OCI-LY7 (cell line): ENCODE measurements at regions not wholly inside any gene's neighbourhood (a gene's known extent, or its start where the extent isn't known, plus 50 kb on each side); places are given as distances from the start of the nearest gene placed in this dataset.

Source experiments
- BruUV-seq: library from RNA; stranded (reverse); fragments of 400-500 nt; replicated peaks from 2 replicates; lab custom pipeline; 2021; lab: Mats Ljungman, UMichigan
- CTCF ChIA-PET: fragments of 300-600 bp; sonication (Branson Sonifier 250); formaldehyde crosslinking; loops from one replicate; lab custom pipeline; 2022; ENCODE audit warnings: antibody characterized with exemption; ENCODE audit not compliant: unreplicated experiment; lab: Charles Lee
- POLR2A ChIA-PET: fragments of 300-600 bp; sonication (Branson Sonifier 250); formaldehyde crosslinking; loops from one replicate; lab custom pipeline; 2022; ENCODE audit warnings: antibody characterized with exemption; lab: Charles Lee
- DNase-seq: peaks from one replicate; pipeline ENCODE4 v3.0.0-alpha.2; 2015; ENCODE audit warnings: low spot score
- H2AFZ ChIP-seq: fragments of 200-600 bp; sonication (generic), shearing (Covaris generic); 2 replicates; pipeline ENCODE4 v1.6.1; 2014; ENCODE audit warnings: mild to moderate bottlenecking, antibody characterized with exemption, low read length, moderate library complexity
- H3K27ac ChIP-seq: fragments of 200-600 bp; sonication (generic); 2 replicates; pipeline ENCODE4 v1.5.1; 2014; ENCODE audit warnings: mixed run types, low read depth, mild to moderate bottlenecking, moderate library complexity, low read length, inconsistent platforms; ENCODE audit not compliant: poor library complexity, severe bottlenecking
- H3K36me3 ChIP-seq: fragments of 200-600 bp; sonication (generic); 2 replicates; pipeline ENCODE4 v1.6.1; 2014; ENCODE audit warnings: mild to moderate bottlenecking, antibody characterized with exemption, low read length, moderate library complexity, mixed read lengths; ENCODE audit not compliant: insufficient read depth
- H3K4me1 ChIP-seq: fragments of 200-600 bp; sonication (generic); 2 replicates; pipeline ENCODE4 v1.5.1; 2014; ENCODE audit warnings: mild to moderate bottlenecking, low read length; ENCODE audit not compliant: insufficient read depth, poor library complexity, severe bottlenecking
- H3K4me2 ChIP-seq: fragments of 200-600 bp; sonication (generic); 2 replicates; pipeline ENCODE4 v1.6.1; 2014; ENCODE audit warnings: mild to moderate bottlenecking, low read length
- H3K4me3 ChIP-seq: fragments of 200-600 bp; sonication (generic); 2 replicates; pipeline ENCODE4 v1.5.1; 2014; ENCODE audit warnings: mild to moderate bottlenecking, low read depth, low read length; ENCODE audit not compliant: poor library complexity, severe bottlenecking
- H3K79me2 ChIP-seq: fragments of 200-600 bp; sonication (generic); 2 replicates; pipeline ENCODE4 v1.6.1; 2016; ENCODE audit warnings: low read depth, mild to moderate bottlenecking, low read length, moderate library complexity, mixed read lengths; ENCODE audit not compliant: insufficient read depth
- H3K9me2 ChIP-seq: fragments of 200-600 bp; sonication (generic); 2 replicates; pipeline ENCODE4 v1.6.1; 2016; ENCODE audit warnings: mild to moderate bottlenecking, low read length, mixed read lengths; ENCODE audit not compliant: insufficient read depth
- H3K9me3 ChIP-seq: fragments of 200-600 bp; sonication (generic); 2 replicates; pipeline ENCODE4 v1.6.1; 2014; ENCODE audit warnings: mild to moderate bottlenecking, mixed run types, low read length, mixed read lengths
- H4K20me1 ChIP-seq: fragments of 200-600 bp; sonication (generic); 2 replicates; pipeline ENCODE4 v1.6.1; 2014; ENCODE audit warnings: mild to moderate bottlenecking, antibody characterized with exemption, low read length, moderate library complexity, mixed read lengths; ENCODE audit not compliant: insufficient read depth
- CTCF ChIP-seq: fragments of 200-600 bp; sonication (generic); conservative IDR thresholded peaks from 2 replicates; pipeline ENCODE4 v1.5.1; 2014; ENCODE audit warnings: mild to moderate bottlenecking, antibody characterized with exemption, low read length, moderate library complexity, mixed read lengths
- EZH2phosphoT487 ChIP-seq: fragments of 200-600 bp; sonication (generic); IDR thresholded peaks from 2 replicates; pipeline ENCODE4 v1.6.1; 2018; ENCODE audit warnings: low read depth, borderline replicate concordance, mild to moderate bottlenecking, mixed run types, antibody characterized with exemption, low read length, moderate library complexity, mixed read lengths
- intact Hi-C: fragments of 100-400 bp; cut with micrococcal nuclease; formaldehyde crosslinking; loops from one replicate; pipeline ENCODE4 v1.10.0; 2022; ENCODE audit not compliant: unreplicated experiment

GRCh38 chr2:142521492-142521891 is 356.0 kb upstream of the KYNU start:
- ChIA-PET CTCF (no interaction called here), POLR2A (interaction anchor here (0.7 to 0.8 kb wide), 2 partner anchors 140 to 499 kb away, joined by 3 to 9 read pairs; no protein-coding TSS in a partner anchor)
- H3K36me3 ChIP-seq, result no peaks in the 10 kb centered on the region
- intact Hi-C loops, result no loop called here
- H3K79me2 ChIP-seq, result no peaks in the 10 kb centered on the region
- H3K4me2 ChIP-seq, result no peak overlapping the region
- BruUV-seq, result no TSS peak
- TF ChIP-seq CTCF, result no peak
- no peak for TF ChIP-seq EZH2phosphoT487
- no peaks in the 10 kb centered on the region for H3K4me1 ChIP-seq
- H4K20me1 ChIP-seq, result peaks cover 4% of the 10 kb centered on the region; the same call in 1 of the 2 replicates
- H3K4me3 ChIP-seq, result no peak overlapping the region
- no peak overlapping the region for H3K27ac ChIP-seq
- H2AFZ ChIP-seq, result no peak overlapping the region
- no peaks in the 10 kb centered on the region for H3K9me3 ChIP-seq
- DNase-seq, result no peak
- no peaks in the 10 kb centered on the region for H3K9me2 ChIP-seq

- no peak for TF ChIP-seq EZH2phosphoT487
- TF ChIP-seq CTCF, result no peak
- H3K9me2 ChIP-seq, result no peaks in the 10 kb centered on the region
- ChIA-PET CTCF (no interaction called here), POLR2A (interaction anchor here (0.7 kb wide), 1 partner anchor 1256 kb away, joined by 3 read pairs; no protein-coding TSS in a partner anchor)
- no TSS peak for BruUV-seq
- no peaks in the 10 kb centered on the region for H3K36me3 ChIP-seq
- no peaks in the 10 kb centered on the region for H3K79me2 ChIP-seq
- H2AFZ ChIP-seq, result no peak overlapping the region
- H3K9me3 ChIP-seq, result no peaks in the 10 kb centered on the region
- H3K4me1 ChIP-seq, result no peaks in the 10 kb centered on the region
- intact Hi-C loops, result no loop called here
- H3K4me3 ChIP-seq, result no peak overlapping the region
- H3K27ac ChIP-seq, result no peak overlapping the region
- peaks cover 4% of the 10 kb centered on the region; the same call in 1 of the 2 replicates for H4K20me1 ChIP-seq
- no peak for DNase-seq
- H3K4me2 ChIP-seq, result no peak overlapping the region
Measured at GRCh38 chr2:142515493-142515892, 362.0 kb upstream of the KYNU start.

GRCh38 chr2:142509401-142509800 is 368.1 kb upstream of the KYNU start:
- BruUV-seq, result no TSS peak
- no peak overlapping the region for H3K4me2 ChIP-seq
- TF ChIP-seq CTCF, result no peak
- TF ChIP-seq EZH2phosphoT487, result no peak
- H3K36me3 ChIP-seq, result no peaks in the 10 kb centered on the region
- ChIA-PET CTCF (no interaction called here), POLR2A (no interaction called here)
- H3K4me3 ChIP-seq, result no peak overlapping the region
- no peak for DNase-seq
- H3K9me3 ChIP-seq, result no peaks in the 10 kb centered on the region
- no peaks in the 10 kb centered on the region for H3K9me2 ChIP-seq
- intact Hi-C loops, result no loop called here
- H3K4me1 ChIP-seq, result no peaks in the 10 kb centered on the region
- H3K27ac ChIP-seq, result no peak overlapping the region
- H3K79me2 ChIP-seq, result no peaks in the 10 kb centered on the region
- H4K20me1 ChIP-seq, result no peaks in the 10 kb centered on the region
- H2AFZ ChIP-seq, result no peak overlapping the region
